PFSK-1 (cell line): ENCODE measurements at regions not wholly inside any gene's neighbourhood (a gene's known extent, or its start where the extent isn't known, plus 50 kb on each side); places are given as distances from the start of the nearest gene placed in this dataset.

Source experiments
- FOXP2 ChIP-seq: optimal IDR thresholded peaks from 2 replicates; pipeline ENCODE3; 2011; ENCODE audit warnings: borderline replicate concordance, control low read depth, inconsistent platforms; ENCODE audit not compliant: insufficient read depth; ENCODE audit errors: extremely low read length, extremely low read depth
- POLR2AphosphoS5 ChIP-seq: IDR thresholded peaks from 2 replicates; pipeline ENCODE4 v1.6.1; 2012; ENCODE audit warnings: low read depth, mild to moderate bottlenecking, control low read depth, low read length, moderate library complexity
- SIN3A ChIP-seq: IDR thresholded peaks from 2 replicates; pipeline ENCODE4 v1.6.1; 2012; ENCODE audit warnings: mild to moderate bottlenecking, low read length, moderate library complexity, borderline replicate concordance; ENCODE audit not compliant: insufficient read depth
- TAF1 ChIP-seq: IDR thresholded peaks from 2 replicates; pipeline ENCODE4 v1.6.1; 2012; ENCODE audit warnings: low read length, control low read depth, borderline replicate concordance; ENCODE audit not compliant: insufficient read depth
- TF ChIP-seq, protein P1 (sequence below), 2 experiments: IDR thresholded peaks; 2 replicates each; pipeline versions ENCODE4 v1.6.1 to v1.8.0; 2011 to 2012; ENCODE audit warnings: low read depth in 2 of 2, low read length in 2 of 2, control low read depth in 1 of 2, inconsistent platforms in 1 of 2, mild to moderate bottlenecking in 1 of 2, moderate library complexity in 1 of 2; ENCODE audit not compliant: insufficient read depth in 1 of 2

DNA sequence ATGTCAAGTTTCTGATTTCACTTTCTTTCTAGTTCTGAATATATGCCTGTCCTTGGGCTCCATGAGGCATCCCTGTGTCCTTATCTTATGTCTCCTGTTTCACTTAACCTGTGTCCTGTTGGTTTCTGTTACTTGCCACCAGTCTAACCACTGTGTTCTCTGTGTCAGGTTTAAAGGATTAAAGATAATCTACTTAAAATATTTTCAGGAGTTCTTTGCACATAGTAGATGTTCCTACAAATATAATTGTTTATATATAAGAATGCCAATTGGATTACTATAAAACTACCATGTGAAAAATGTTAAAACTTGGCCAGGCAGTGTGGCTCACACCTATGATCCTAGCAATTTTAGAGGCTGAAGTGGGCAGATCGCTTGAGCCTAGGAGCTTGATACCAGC is 406.4 kb downstream of the CCER1 start:
- TF ChIP-seq SIN3A, result no peak
- TF ChIP-seq, protein P1, sequence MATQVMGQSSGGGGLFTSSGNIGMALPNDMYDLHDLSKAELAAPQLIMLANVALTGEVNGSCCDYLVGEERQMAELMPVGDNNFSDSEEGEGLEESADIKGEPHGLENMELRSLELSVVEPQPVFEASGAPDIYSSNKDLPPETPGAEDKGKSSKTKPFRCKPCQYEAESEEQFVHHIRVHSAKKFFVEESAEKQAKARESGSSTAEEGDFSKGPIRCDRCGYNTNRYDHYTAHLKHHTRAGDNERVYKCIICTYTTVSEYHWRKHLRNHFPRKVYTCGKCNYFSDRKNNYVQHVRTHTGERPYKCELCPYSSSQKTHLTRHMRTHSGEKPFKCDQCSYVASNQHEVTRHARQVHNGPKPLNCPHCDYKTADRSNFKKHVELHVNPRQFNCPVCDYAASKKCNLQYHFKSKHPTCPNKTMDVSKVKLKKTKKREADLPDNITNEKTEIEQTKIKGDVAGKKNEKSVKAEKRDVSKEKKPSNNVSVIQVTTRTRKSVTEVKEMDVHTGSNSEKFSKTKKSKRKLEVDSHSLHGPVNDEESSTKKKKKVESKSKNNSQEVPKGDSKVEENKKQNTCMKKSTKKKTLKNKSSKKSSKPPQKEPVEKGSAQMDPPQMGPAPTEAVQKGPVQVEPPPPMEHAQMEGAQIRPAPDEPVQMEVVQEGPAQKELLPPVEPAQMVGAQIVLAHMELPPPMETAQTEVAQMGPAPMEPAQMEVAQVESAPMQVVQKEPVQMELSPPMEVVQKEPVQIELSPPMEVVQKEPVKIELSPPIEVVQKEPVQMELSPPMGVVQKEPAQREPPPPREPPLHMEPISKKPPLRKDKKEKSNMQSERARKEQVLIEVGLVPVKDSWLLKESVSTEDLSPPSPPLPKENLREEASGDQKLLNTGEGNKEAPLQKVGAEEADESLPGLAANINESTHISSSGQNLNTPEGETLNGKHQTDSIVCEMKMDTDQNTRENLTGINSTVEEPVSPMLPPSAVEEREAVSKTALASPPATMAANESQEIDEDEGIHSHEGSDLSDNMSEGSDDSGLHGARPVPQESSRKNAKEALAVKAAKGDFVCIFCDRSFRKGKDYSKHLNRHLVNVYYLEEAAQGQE (IDR thresholded peaks at IDR 0.05; ENCODE audit: insufficient read depth in 1 of 2, low read depth in 2 of 2, low read length in 2 of 2), result no peak
- TF ChIP-seq FOXP2, result no peak
- TF ChIP-seq TAF1, result no peak
- TF ChIP-seq POLR2AphosphoS5, result no peak

DNA sequence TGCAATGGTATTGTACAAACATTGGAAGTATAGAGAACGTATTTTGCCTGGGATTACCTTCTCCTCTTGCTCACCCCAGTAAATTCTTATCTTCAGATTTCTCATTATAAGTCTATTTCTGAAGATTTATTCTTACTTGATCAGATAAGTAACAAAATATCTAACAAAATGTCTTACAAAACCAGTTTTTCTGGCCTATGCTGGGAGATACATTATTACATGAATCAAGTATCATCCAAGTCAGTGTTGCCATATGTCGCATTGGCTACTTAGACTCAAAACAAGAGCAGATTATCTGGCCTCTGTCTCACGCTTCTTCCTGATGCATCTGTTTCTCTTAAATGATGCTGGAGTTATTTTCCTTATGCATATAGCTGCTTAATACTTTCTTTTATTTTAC is 408.5 kb downstream of the CCER1 start:
- TF ChIP-seq SIN3A (no peak), TAF1 (no peak), POLR2AphosphoS5 (no peak), FOXP2 (no peak)
- TF ChIP-seq, protein P1 (IDR thresholded peaks at IDR 0.05; ENCODE audit: insufficient read depth in 1 of 2, low read depth in 2 of 2, low read length in 2 of 2), result no peak

DNA sequence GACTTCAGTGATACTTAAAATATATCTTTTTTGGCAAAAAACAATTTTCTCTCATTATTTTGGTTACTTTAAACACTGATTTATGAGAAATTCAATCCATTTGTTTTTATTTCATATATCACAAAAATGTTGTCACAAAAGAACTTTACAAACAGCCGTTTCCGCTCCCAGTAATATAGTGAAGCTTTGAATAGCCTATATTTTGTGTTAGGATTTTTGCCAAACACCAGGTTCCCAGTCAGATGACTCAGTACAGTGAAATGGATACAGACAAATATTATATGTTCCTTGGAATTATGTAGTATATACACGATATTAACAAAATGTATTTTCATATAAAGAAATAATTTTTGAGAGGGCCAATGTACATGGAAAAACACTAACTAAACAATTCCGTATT is 411.1 kb downstream of the CCER1 start:
- TF ChIP-seq FOXP2 (no peak), TAF1 (no peak), SIN3A (no peak), POLR2AphosphoS5 (no peak)
- TF ChIP-seq, protein P1 (IDR thresholded peaks at IDR 0.05; ENCODE audit: insufficient read depth in 1 of 2, low read depth in 2 of 2, low read length in 2 of 2), result no peak

DNA sequence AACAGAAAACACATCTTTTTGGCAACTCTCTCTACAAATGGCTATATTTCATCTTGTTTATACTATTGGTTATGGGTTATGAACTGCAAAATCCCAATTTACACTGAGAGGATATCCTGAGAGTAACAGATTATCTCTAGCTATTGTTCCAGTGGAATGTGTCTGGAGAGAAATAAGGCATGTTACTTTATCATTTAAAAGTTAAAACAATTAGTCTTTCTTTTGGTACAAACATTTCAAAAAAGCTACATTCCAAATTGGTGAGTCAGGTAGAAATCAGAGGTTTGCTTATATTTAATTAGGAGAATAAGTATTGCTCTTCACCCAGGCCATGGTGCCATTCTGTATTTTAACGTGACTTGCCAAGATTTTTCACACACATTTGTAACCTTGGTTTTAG is 411.6 kb downstream of the CCER1 start:
- TF ChIP-seq POLR2AphosphoS5 (no peak), FOXP2 (no peak), SIN3A (no peak), TAF1 (no peak)
- TF ChIP-seq, protein P1 (IDR thresholded peaks at IDR 0.05; ENCODE audit: insufficient read depth in 1 of 2, low read depth in 2 of 2, low read length in 2 of 2), result no peak

DNA sequence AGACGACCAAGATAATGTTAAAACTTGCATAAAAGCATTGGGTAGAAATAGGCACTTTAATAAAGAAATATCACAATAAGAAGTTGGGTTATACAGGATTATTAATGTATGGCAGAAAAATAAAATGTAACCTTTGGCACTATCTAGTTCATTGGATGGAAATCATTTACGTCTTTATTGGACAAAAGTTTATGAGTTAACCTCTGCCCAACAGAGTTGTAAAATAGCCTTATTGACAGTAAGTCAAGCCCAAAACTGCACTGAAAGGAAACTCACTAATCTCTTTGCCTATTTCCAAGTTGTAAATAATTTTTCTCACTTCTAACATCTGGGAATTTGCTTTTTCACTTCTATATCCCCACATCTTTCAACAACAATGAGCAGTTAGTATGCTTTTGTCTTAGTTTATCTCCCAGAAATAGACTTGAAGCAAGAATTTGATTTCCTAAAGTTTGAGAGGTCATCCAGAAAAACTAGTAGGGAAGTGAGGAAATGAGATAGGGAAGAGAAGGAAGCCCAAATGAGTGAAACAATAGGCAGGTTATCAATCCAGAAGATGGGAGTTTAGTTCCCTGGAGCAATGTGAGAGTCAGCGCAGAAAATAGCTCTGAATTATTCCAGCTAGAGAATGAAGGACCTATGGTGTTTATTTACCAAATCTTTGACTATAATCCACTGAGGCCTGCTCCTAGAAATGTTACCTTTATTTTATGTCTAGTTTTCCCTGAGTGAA is 434.8 kb downstream of the CCER1 start:
- TF ChIP-seq POLR2AphosphoS5, result no peak
- TF ChIP-seq, protein P1 (IDR thresholded peaks at IDR 0.05; ENCODE audit: insufficient read depth in 1 of 2, low read depth in 2 of 2, low read length in 2 of 2), result no peak
- no peak for TF ChIP-seq SIN3A
- no peak for TF ChIP-seq FOXP2
- TF ChIP-seq TAF1, result no peak
